ENCODE measurements at regions not wholly inside any gene's neighbourhood (a gene's known extent, or its start where the extent isn't known, plus 50 kb on each side); places are given as distances from the start of the nearest gene placed in this dataset.
A peak's percentile ranks its signal among the peaks of the same experiment; 100 is the strongest.

DNA sequence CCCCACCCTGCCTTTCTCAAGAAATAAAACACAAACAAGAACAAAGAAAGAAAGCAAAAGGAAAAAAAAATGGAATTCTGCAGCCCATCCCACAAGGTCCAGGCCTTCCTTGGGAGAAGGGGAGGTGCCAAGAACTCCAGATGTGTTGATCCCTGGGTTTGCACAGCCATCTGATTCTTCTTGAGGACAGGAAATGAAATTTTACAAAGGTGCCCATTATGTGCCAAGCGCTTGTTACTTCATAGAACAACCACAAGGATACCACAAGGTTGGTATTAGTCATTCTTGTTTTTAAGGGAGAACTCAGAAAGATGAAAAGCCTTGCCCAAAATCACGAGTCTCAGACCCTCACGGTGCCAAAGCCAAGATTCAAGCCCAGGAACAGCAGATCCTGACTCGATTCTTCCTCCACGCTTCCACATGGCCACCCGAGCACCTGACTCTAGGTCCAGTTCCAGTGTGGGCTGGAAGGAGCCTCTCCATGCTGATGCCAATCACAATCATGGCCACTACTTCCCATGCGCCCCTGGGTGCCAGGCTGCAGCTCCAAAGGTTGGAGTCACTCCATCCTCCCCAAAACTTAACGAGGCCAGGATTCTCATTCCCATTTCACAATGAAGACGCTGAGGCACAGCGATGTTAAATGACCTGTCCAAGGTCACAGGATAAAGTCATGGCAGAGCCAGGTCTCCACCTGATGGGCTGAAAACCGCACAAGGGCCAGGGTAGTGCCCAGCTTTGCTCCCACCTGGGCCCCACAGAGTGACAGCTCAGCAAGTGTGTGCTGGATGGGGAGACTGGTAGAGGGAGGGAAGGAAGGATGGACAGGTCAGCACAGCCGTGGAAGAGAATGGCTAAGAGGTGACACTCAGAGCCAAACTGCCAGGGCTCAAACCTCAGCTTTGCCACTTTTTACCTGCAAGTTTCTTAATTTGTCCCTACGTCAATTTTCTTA is 66.7 kb upstream of the TOP1 start:
- Histone ChIP-seq H2AFZ (ENCODE audit: low read depth, low read length, poor library complexity, severe bottlenecking) (peak overlapping the region; percentile 82), H3K36me3 (ENCODE audit: control insufficient read depth in 1 of 2, insufficient read depth in 2 of 2, low read length in 2 of 2) (no peaks in the 10 kb centered on the region), H3K27me3 (ENCODE audit: insufficient read depth, low read length) (no peaks in the 10 kb centered on the region), H3K4me3 (replicated peaks in 1 of 2; ENCODE audit: low read depth in 1 of 2, low read length in 2 of 2) (no peak overlapping the region), H3K4me2 (ENCODE audit: low read length) (peak overlapping the region; percentile 76), H3K4me1 (ENCODE audit: control insufficient read depth in 1 of 2, insufficient read depth in 2 of 2, low read length in 2 of 2) (peaks cover 0 to 9% of the 10 kb centered on the region in 2 experiments; a peak in 3 of 4 replicates), H3K79me2 (ENCODE audit: insufficient read depth, low read length) (no peaks in the 10 kb centered on the region), H4K20me1 (ENCODE audit: insufficient read depth) (no peaks in the 10 kb centered on the region), H3K9ac (ENCODE audit: low read length) (no peak overlapping the region), H3K9me2 (ENCODE audit: insufficient read depth) (no peaks in the 10 kb centered on the region), H3K9me3 (ENCODE audit: control insufficient read depth in 1 of 2, insufficient read depth in 1 of 2, low read depth in 1 of 2, low read length in 2 of 2) (no peaks in the 10 kb centered on the region), H3K27ac (ENCODE audit: low read depth, low read length) (no peak overlapping the region)
- POLR2A ChIA-PET: no interaction called here
- intact Hi-C loops (cut with micrococcal nuclease): loop anchor here (5.0 kb wide), 2 partner anchors 700 to 1850 kb away; no protein-coding TSS in a partner anchor
- no peak for DNase-seq (ENCODE audit: low read depth, low spot score)
- RAD21 ChIA-PET (ENCODE audit: low non-redundant PET in 1 of 2, low total read pairs in 2 of 2, uncharacterized antibody in 2 of 2, unreplicated experiment in 2 of 2): interaction anchor here (0.9 to 1.4 kb wide), 3 partner anchors 164 to 220 kb away, joined by 3 to 6 read pairs (median 4); no protein-coding TSS in a partner anchor
- CTCF ChIA-PET: interaction anchor here (1.0 to 2.4 kb wide), 17 partner anchors 9 to 1693 kb away, joined by 3 to 29 read pairs (median 5); partner anchors contain the start of genes LPIN3 and MAFB
- TF ChIP-seq FOSL1 (IDR thresholded peaks at IDR 0.05; ENCODE audit: low read depth) (no peak), SIN3A (IDR thresholded peaks at IDR 0.05; ENCODE audit: low read depth) (no peak), SP1 (IDR thresholded peaks at IDR 0.05; ENCODE audit: low read depth) (no peak), RAD21 (IDR thresholded peaks at IDR 0.05; ENCODE audit: low read depth) (no peak), POLR2A (IDR thresholded peaks at IDR 0.05; ENCODE audit: borderline replicate concordance, extremely low read depth, insufficient read depth, insufficient read length) (no peak), EZH2 (IDR thresholded peaks at IDR 0.05) (no peak), YY1 (IDR thresholded peaks at IDR 0.05; ENCODE audit: extremely low read depth, insufficient replicate concordance, low read depth, low read length) (no peak), CTCF (IDR thresholded peaks at IDR 0.05 in 2 of 3, conservative IDR thresholded peaks at IDR 0.05 in 1 of 3; ENCODE audit: borderline replicate concordance in 1 of 3, insufficient read depth in 1 of 3, low read depth in 2 of 3, low read length in 2 of 3) (no peak), EGR1 (IDR thresholded peaks at IDR 0.05; ENCODE audit: low read depth) (no peak), JUND (IDR thresholded peaks at IDR 0.05) (no peak), CEBPB (IDR thresholded peaks at IDR 0.05; ENCODE audit: low read depth) (no peak), ATF3 (IDR thresholded peaks at IDR 0.05) (no peak), SRF (IDR thresholded peaks at IDR 0.05; ENCODE audit: low read depth) (no peak), ZNF274 (IDR thresholded peaks at IDR 0.05; ENCODE audit: low read depth, low read length) (no peak), POLR2AphosphoS5 (IDR thresholded peaks at IDR 0.05; ENCODE audit: low read depth, low read length) (no peak), CBX3 (IDR thresholded peaks at IDR 0.05; ENCODE audit: low read depth) (no peak), TCF7L2 (IDR thresholded peaks at IDR 0.05; ENCODE audit: borderline replicate concordance, extremely low read depth, insufficient read depth, insufficient read length) (no peak)
- TF ChIP-seq, protein P1, sequence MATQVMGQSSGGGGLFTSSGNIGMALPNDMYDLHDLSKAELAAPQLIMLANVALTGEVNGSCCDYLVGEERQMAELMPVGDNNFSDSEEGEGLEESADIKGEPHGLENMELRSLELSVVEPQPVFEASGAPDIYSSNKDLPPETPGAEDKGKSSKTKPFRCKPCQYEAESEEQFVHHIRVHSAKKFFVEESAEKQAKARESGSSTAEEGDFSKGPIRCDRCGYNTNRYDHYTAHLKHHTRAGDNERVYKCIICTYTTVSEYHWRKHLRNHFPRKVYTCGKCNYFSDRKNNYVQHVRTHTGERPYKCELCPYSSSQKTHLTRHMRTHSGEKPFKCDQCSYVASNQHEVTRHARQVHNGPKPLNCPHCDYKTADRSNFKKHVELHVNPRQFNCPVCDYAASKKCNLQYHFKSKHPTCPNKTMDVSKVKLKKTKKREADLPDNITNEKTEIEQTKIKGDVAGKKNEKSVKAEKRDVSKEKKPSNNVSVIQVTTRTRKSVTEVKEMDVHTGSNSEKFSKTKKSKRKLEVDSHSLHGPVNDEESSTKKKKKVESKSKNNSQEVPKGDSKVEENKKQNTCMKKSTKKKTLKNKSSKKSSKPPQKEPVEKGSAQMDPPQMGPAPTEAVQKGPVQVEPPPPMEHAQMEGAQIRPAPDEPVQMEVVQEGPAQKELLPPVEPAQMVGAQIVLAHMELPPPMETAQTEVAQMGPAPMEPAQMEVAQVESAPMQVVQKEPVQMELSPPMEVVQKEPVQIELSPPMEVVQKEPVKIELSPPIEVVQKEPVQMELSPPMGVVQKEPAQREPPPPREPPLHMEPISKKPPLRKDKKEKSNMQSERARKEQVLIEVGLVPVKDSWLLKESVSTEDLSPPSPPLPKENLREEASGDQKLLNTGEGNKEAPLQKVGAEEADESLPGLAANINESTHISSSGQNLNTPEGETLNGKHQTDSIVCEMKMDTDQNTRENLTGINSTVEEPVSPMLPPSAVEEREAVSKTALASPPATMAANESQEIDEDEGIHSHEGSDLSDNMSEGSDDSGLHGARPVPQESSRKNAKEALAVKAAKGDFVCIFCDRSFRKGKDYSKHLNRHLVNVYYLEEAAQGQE (IDR thresholded peaks at IDR 0.05; ENCODE audit: low read depth): no peak
- TF ChIP-seq, protein P2, sequence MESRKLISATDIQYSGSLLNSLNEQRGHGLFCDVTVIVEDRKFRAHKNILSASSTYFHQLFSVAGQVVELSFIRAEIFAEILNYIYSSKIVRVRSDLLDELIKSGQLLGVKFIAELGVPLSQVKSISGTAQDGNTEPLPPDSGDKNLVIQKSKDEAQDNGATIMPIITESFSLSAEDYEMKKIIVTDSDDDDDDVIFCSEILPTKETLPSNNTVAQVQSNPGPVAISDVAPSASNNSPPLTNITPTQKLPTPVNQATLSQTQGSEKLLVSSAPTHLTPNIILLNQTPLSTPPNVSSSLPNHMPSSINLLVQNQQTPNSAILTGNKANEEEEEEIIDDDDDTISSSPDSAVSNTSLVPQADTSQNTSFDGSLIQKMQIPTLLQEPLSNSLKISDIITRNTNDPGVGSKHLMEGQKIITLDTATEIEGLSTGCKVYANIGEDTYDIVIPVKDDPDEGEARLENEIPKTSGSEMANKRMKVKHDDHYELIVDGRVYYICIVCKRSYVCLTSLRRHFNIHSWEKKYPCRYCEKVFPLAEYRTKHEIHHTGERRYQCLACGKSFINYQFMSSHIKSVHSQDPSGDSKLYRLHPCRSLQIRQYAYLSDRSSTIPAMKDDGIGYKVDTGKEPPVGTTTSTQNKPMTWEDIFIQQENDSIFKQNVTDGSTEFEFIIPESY (IDR thresholded peaks at IDR 0.05; ENCODE audit: extremely low read depth, insufficient replicate concordance, low read length): no peak
- no peak for ATAC-seq
- no TSS peak for BruUV-seq (replicated peaks)
